WERI-Rb-1 (cell line): ENCODE measurements at regions not wholly inside any gene's neighbourhood (a gene's known extent, or its start where the extent isn't known, plus 50 kb on each side); places are given as distances from the start of the nearest gene placed in this dataset.

Experiments used
- DNase-seq: peaks from one replicate; pipeline ENCODE4 v3.0.0-alpha.2; 2020
- H3K27ac ChIP-seq: fragments of 250-450 bp; sonication (Bioruptor Pico); 2 replicates; pipeline ENCODE4 v1.5.1; 2020; ENCODE audit warnings: mild to moderate bottlenecking, moderate library complexity
- H3K27me3 ChIP-seq: fragments of 250-450 bp; sonication (Bioruptor Pico); 2 replicates; pipeline ENCODE4 v1.5.1; 2021; ENCODE audit warnings: mild to moderate bottlenecking, low read depth, moderate library complexity; ENCODE audit not compliant: insufficient read depth, severe bottlenecking
- H3K36me3 ChIP-seq: fragments of 250-450 bp; sonication (Bioruptor Pico); 2 replicates; pipeline ENCODE4 v1.5.1; 2020; ENCODE audit warnings: mild to moderate bottlenecking, moderate library complexity
- H3K4me3 ChIP-seq: 2 replicates; pipeline ENCODE4 v1.5.1; 2011; ENCODE audit warnings: low read depth, mild to moderate bottlenecking, control low read depth, low read length
- H3K9me3 ChIP-seq: fragments of 250-450 bp; sonication (Bioruptor Pico); 2 replicates; pipeline ENCODE4 v1.5.1; 2021; ENCODE audit warnings: mild to moderate bottlenecking, moderate library complexity; ENCODE audit not compliant: severe bottlenecking
- CTCF ChIP-seq: IDR thresholded peaks from 2 replicates; pipeline ENCODE4 v1.5.1; 2011; ENCODE audit warnings: low read depth, mild to moderate bottlenecking, control low read depth, inconsistent platforms, low read length

DNA sequence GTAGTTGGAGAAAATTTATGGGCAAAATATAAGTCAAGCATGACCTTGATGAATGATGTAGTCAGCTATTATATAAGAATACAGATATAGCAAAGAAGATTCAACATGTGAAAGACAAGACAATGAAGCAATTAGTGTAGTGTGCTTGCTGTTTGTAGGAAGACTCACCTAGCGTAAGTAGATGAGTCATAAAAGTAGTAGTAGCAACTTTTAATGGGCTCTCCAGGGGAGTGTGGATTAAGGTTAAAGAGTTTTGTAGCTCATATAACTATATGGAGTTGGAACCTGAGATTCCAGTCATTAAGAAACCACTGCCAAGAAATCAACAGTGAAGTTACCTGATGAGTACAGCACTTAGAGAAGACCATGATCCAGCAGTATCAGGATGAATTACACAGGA, 444.7 kb upstream of the CNTN3 start:
- Histone ChIP-seq H3K27ac (no peak overlapping the region), H3K36me3 (no peaks in the 10 kb centered on the region), H3K27me3 (no peaks in the 10 kb centered on the region), H3K4me3 (no peak overlapping the region), H3K9me3 (no peaks in the 10 kb centered on the region)
- DNase-seq: no peak
- TF ChIP-seq CTCF: no peak

GRCh38 chr3:75061806-75062205, 447.3 kb upstream of the CNTN3 start:
- no peak overlapping the region for H3K27ac ChIP-seq
- no peak for DNase-seq
- H3K9me3 ChIP-seq: no peaks in the 10 kb centered on the region
- H3K27me3 ChIP-seq: no peaks in the 10 kb centered on the region
- H3K36me3 ChIP-seq: no peaks in the 10 kb centered on the region
- no peak for TF ChIP-seq CTCF
- no peak overlapping the region for H3K4me3 ChIP-seq

DNA sequence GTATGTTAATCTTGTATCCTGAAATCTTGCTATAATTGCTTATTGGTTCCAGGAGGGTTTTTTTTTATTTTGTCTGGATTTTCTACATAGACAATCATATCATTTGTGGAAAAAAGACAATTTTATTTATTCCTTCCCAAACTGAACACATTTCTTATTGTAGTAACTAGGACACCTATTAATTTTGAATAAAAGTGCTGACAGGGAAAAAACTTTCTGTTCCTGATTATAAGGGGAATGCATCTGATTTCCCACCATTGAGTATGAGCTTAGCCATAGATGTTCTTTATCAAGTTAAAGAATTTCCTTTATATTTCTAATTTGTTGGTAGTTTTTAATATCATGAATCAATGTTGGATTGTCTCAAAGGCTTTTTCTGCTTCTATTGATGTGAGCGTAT, 460.7 kb upstream of the CNTN3 start:
- DNase-seq: no peak
- Histone ChIP-seq H3K27me3 (no peaks in the 10 kb centered on the region), H3K36me3 (no peaks in the 10 kb centered on the region), H3K4me3 (no peak overlapping the region), H3K27ac (no peak overlapping the region), H3K9me3 (no peaks in the 10 kb centered on the region)
- no peak for TF ChIP-seq CTCF

DNA sequence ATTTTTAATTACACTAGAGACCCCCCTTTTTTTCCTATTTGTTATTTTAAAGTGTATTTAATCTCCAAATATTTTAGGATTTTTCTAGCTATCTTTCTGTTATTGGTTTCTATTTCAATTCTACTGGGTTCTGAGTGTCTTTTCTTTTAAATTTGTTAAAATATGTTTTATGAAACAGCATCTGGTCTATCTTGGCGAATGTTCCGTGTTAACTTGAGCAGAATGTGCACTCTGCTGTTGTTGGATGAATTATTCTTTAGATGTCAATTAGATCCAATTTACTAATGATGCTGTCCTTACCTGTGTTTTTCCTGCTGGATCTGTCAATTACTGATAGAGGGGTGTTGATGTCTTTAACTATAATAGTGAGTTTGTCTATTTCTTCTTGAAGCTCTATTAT, 462.0 kb upstream of the CNTN3 start:
- no peak overlapping the region for H3K4me3 ChIP-seq

DNA sequence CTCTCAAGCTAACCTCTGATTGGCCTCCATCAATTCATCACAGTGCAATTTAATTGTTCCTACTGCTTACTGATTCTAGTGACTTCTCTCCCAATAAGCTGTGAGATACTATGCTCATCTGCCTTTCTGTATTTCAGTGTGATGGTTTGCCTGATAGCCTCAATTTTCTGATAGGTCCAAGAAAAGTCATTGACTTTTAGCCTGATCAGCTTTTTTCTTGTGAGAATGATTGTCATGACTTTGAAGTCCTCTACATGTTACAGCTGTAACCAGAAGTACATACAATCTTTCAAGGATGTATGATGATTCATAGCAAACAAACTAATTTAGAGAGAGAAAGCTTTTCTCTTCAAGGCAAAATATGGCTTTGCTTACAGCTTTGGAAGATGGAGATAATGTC, 463.8 kb upstream of the CNTN3 start:
- Histone ChIP-seq H3K27me3 (no peaks in the 10 kb centered on the region), H3K9me3 (no peaks in the 10 kb centered on the region), H3K36me3 (no peaks in the 10 kb centered on the region), H3K27ac (no peak overlapping the region), H3K4me3 (no peak overlapping the region)
- DNase-seq: no peak
- TF ChIP-seq CTCF: no peak

More for the DNA sequence above, 462.0 kb upstream of the CNTN3 start:
- Histone ChIP-seq H3K27me3 (no peaks in the 10 kb centered on the region), H3K36me3 (no peaks in the 10 kb centered on the region), H3K27ac (no peak overlapping the region), H3K9me3 (no peaks in the 10 kb centered on the region)
- no peak for DNase-seq
- TF ChIP-seq CTCF: no peak

DNA sequence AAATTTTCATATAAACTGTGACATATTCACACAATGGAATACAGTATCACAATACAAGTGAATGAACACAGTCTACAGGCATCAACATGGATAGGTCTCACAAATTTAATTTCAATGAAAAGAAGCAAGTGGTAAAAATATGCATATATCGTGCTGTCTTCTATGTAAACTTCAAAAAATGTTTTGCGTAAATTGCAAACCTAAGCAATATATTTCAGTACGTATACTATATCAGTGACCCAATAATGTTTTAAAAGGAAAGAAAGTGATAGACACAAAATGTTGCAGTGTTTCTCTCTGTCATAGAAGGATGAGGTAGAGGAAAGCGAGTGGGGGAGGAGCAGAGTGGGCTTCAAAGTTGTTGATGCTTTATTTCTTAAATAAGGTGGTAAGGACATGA, 468.4 kb upstream of the CNTN3 start:
- no peaks in the 10 kb centered on the region for H3K36me3 ChIP-seq
- TF ChIP-seq CTCF: no peak

More for the DNA sequence above, 468.4 kb upstream of the CNTN3 start:
- H3K4me3 ChIP-seq: no peak overlapping the region
- H3K27me3 ChIP-seq: no peaks in the 10 kb centered on the region
- H3K9me3 ChIP-seq: no peaks in the 10 kb centered on the region
- H3K27ac ChIP-seq: no peak overlapping the region
- no peak for DNase-seq
